ENCODE measurements at regions not wholly inside any gene's neighbourhood (a gene's known extent, or its start where the extent isn't known, plus 50 kb on each side); places are given as distances from the start of the nearest gene placed in this dataset.
A peak's percentile ranks its signal among the peaks of the same experiment; 100 is the strongest.
"Not testable (repeated sequence)": the region's sequence is repeated elsewhere in the genome, so short reads cannot be mapped to it uniquely, and the experiment has no call there.

DNA sequence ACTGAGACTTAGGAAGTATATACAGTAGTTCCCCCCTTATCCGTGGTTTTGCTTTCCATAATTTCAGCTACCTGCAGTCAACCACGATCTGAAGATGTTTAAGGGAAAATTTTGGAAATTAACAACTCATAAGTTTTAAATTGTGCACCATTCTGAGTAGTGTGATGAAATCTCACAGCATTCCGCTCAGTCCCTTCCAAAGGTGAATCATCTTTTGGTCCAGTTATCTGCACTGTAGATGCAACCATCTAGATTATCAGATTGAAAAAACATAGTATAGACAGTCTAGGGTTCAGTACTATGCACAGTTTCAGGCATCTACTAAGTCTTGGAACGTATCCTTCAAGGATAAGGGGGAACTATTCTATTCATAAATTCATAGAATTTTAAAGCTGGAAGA is 109.0 kb downstream of the ANXA3 start:
- DNase-seq = no peak

DNA sequence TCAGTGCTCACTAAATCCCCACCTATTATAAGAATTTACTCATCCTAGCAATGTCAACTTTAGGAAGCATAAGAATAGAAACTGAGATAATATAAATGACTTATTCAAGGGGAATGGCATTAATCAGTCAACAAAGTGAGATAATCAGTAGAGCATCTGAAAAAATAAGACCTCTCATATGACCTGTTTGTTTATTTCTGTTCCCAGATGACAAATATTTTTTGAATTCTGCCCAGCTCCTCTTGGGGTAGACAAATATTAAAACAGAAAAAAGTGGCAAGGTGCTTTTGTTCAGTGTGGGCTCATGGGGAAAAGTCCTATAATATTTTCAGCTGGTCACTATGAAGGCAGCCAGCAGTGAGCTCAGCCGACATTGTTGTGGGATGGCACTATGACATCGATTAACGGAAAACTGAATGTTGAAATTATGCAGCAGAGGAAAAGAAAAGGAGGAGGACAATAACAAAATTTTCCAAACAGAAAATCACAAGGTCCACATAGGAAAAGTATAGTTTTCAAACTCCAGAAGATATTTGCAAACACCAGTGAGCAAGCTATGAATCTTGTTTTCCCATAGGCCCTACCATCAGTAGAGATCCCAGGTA is 109.6 kb downstream of the ANXA3 start:
- DNase-seq = no peak

DNA sequence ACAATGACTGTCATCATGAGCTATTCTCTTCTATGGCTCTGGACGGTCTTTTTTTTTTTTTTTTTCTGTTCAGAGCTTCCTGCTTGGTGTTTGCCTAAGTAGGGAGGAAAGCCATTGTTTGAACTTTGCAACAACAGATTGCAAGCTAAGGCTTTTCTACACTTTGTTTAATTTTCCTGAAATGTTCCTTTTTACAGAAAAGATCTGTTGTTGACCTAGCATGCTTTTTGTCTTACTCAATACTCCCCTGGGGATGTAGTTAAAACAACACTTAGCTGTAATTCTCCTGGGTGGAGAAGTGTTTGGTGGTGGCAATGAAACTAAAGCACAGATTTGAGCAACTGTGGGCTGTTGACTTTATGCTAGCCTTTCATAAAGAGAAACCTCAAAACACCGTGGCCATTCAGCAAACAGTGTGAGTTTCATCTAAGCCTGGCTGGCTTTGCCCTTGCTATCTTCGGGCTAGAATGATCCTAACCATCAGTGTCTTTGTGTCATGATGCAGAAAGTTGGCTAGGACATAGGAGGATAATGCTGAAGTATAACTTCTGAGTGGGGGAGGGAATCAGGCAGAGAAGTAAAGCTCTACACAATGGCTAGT is 110.5 kb downstream of the ANXA3 start:
- DNase-seq = peak; percentile 83

DNA sequence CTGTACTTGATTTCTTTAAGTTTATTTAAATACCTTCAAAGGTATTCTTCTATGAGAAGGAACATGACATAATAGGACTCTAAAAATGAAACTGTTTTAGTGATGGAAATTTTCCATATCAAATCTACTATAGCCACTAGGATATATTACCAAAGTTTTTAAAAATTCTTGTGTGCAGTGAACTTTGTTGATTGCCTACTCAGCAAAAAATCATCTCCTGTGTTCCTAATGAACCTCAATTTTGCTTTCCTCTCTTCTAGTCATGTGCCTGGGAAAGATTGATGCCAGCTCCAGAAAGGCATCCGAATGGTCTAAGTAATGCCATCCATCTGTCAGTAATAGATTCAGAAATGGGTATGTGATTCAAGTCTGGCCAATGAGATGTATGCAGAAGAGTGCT is 111.1 kb downstream of the ANXA3 start:
- DNase-seq = no peak

DNA sequence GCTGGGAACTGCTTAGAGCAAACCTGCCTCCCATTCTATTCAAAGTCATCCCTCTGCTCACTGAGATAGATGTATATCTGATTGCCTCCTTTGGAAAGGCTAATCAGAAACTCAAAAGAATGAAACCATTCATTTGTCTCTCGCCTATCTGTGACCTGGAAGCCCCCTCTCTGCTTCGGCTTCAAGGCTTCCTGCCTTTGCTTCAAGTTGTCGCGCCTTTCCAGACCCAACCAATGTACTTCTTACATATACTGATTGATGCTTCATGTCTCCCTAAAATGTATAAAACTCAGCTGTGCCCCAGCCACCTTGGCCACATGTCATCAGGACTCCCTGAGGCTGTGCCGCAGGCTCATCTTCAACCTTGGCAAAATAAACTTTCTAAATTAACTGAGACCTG is 111.9 kb upstream of the BMP2K start:
- DNase-seq = not testable (repeated sequence)

DNA sequence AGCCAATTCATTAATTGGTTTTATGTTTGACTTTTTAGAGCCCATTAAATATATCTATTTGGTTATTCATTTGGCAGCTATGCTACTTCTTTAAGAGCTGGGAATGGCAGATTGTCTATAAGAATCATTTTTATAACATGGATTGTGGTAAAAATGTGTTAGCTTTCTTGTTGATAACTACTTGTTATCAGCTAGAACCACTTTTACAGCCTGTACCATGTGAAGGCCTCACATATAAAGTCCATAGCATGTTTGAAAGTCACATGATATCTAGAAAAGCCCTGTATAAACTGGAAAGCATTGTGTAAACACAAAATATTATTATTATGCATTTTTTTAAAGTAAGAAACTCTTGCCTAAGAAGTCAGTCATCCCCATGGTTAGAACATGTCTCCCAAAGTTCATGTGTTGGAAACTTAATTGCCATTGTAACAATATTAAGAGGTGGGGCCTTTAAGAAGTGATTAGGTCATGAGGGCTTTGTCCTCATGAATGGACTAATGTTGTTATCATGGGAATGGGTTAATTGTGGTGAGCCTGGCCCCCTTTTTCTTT is 110.9 kb upstream of the BMP2K start:
- no peak for DNase-seq

DNA sequence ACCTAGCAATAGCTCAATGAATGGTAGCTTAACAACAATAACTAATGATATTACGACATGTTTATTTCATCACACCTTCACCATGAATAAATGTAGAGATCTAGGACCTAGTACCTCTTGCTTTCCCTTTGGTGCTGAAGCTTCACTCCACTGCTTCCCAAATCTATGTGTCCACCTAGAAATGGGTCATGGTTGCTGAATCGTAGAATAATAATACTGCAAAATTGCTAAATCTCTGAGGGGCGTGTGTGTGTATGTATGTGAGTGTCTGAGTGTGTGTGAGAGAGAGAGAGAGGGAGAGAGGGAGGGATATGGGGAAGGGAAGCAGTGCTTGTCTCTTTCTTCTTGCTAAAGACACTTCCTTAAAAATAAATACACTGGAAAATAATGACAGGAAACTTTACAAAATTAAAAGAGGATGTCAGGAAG is 109.3 kb upstream of the BMP2K start:
- no peak for DNase-seq

DNA sequence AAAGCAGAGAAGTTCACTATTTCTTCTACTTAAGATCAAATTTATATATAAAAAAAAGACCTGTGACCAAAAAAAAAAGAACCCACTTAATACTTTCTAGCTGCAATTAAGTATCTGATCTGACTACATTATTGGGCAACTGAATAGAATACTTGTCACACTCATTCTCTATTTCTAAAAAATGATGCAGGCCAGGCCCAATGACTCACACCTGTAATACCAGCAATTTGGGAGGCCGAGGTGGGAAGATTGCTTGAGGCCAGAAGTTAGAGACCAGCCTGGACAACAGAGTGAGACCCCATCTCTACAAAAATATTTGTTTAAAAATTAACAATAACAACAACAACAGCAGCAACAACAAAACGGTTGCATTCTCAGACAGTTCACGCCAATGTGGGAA is 108.8 kb upstream of the BMP2K start:
- DNase-seq = no peak

DNA sequence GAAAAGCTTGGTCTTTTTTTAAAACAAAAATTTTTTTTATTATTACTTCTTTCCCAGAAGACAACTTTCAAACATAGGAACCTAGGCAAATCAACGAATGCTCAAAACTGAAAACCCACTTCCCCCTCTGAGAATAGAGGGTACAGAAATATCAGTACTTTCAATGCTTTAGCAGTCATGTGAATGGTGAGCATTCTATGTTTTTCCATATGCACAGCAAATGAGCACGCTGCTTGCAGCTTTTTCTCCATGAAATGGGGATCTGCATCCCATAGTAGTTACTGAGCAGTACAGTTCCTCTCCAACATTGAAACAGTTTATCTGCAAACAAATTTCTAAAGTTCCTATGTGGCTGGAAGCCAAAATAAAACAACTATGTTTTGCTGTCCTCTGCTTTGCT is 108.4 kb upstream of the BMP2K start:
- no peak for DNase-seq

DNA sequence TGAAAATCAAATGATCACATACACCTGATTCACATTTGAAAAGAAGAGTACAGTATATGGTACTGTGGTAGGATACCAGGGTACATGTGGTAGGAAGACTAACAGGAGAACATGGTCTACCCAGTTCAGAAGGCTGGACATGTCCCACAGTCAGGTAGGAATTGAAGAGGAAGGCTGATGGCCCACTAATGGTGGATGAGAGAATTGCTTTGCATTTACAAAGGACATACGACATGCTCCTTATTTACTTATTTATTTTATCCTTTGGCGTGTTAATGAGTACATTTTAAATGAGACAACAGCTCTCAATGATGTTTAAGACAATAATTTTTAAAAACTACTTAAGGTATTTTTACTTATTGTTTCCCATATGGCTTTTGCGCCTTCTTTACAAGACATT is 106.7 kb upstream of the BMP2K start:
- DNase-seq = no peak

DNA sequence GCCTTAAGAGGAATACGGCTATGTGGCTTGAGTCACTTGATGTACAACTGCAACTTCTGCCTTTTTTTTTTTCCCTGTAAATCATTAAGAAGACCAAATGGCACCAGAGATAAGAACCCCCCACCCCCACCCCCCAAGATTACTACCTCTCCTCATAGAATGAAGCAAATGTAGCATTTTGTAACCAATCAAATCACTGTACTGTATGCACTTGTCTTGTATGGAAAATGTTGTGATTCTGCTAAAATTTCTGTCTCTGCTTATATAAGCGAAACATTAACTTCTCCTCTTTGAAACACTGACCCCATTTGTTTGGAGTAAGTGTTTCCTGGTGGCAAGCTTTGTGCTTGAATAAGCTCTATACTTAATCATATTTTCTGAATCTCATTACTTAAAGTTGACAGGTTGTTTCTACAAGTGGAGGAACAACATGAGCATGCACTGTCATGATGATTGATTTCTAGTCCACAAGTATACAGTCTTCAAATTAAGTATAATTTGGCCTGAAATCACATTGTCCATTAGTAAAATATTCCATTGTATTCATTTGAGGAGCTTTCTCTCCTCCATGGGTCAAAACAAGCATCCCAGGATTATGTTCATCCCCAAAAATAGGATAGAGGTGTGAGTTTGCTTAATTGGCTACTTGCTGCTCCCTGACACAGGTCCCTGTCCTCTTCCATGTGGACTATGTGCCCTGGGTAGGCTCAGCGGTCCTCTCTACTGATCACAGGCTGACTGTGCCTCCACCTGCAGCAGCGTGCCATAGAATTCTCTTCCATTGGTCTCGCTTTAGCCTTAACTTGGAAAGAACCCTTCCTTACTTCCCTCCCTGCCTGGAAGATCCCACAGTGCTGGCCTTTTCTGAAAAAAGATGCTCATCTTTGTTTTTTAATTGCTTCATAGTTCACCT is 104.0 kb upstream of the BMP2K start:
- no peak for DNase-seq

DNA sequence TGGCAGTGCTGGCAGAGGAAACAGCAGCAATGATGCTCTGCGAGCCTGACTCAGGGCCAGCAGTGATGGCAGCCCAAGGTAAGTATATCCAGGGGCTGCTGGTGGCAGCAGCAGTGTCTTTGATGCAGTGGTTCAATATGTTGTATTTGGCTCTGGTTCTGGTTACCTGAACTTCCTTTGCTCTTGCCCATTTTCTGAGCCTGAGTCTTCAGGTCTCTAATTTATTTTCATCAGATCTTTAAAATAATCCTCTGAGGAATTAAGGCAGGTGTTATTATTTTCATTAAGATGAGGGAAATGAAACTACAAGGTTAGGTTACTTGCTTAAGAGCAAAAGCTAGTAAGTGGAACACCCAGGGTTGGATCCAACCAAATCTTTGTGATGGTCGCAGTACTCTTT is 102.8 kb upstream of the BMP2K start:
- no peak for DNase-seq

DNA sequence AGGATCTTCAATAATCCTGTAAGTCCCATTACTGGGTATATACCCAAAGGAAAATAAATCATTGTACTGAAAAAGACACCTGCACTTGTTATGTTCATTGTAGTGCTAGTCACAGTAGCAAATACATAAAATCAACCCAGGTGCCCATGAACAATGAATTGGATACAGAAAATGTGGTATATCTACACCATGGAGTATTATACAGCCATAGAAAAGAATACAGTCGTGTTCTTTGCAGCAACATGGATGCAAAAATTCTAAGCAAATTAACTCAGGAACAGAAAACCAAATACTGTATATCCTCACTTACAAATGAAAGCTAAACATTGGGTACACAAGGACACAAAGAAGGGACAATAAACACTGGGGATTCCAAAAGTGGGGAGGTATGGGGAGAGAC is 100.8 kb upstream of the BMP2K start:
- DNase-seq = no peak

DNA sequence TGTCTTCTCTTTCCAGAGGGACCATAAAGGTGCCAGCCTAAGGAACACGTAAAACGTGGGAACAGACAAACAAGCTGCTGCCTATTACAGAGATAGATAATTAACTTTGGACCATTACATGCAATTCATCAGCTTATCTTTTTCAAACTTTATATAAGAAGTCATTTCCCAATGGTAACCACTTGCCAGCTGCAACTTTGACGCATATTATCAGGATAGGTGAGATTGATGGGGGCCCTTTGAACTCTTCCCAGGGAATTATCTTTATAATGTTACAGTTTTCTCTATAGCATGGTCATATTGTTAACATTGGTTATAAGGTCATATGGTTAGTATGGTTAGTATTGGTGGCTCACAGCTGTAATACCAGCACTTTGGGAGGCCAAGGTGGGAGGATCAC is 94.1 kb upstream of the BMP2K start:
- no peak for DNase-seq

DNA sequence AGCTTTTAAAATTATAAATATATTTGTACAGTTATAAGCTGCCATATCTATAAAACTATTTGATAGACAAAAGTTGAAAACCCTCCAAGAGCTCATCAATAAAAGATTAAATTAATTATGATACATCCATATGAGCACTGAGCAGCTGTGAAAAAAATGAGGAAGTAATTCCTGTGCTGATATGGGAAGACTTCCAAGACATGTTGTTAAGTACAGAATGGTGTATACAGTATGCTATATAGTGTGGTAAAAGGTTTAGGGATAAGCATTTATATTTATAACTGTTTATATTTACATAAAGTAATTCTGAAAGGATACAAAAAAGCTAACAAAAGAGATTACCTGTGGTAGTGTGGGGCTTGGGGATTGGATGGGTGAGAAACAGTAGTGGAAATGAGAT is 92.8 kb upstream of the BMP2K start:
- no peak for DNase-seq

DNA sequence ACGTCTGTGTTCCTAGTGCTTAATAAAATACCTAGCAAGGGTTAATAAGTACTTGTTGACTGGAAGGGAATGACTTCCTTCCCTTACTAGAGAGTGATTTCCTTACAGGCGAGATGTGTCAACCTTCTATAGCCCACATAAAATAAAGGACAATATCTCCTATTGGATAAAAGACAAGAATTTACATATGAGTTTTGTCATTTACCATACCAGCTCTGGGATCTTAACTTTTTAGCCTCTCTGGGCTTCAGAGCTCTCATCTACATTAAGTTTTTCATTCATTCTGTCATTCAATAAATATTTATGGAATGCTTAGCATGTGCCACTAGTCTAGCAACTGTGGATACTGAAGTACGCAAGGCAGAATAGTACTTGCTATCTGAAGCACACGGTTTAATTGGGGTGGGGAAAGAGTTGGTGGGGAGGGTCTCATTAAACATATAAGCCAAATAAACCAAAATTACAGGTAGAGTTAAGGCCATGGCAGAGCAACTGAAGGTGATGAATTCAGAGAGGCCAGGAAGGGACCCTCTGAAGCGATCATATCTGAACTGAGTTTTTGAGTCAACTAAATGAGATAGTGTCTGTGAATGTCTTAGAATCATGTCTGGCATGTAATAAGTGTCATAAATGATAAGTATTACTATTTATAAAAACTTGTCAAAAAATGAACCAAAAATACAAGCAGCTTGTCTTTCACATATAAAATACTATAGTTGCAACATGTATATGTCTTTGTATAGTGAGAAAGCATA is 91.6 kb upstream of the BMP2K start:
- DNase-seq = peak; percentile 79

DNA sequence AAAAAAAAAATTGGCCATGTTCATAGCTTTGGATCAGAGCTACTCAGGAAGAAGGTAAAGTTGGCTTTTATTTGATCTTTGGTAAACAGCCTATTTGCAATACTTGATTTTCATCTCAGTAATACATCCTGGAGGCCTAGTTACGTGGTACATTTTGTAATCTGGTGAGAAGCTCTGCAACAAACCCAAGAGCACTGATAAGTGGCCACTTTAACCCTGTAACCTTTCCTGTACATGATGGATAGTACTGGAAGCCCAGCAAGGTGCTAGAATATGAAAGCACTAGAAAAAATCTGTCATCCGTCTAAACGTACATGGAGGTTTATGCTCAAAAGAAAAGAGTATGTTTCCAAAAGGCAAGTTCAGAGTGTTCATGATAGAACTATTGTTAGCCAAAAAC is 88.3 kb upstream of the BMP2K start:
- DNase-seq = no peak

DNA sequence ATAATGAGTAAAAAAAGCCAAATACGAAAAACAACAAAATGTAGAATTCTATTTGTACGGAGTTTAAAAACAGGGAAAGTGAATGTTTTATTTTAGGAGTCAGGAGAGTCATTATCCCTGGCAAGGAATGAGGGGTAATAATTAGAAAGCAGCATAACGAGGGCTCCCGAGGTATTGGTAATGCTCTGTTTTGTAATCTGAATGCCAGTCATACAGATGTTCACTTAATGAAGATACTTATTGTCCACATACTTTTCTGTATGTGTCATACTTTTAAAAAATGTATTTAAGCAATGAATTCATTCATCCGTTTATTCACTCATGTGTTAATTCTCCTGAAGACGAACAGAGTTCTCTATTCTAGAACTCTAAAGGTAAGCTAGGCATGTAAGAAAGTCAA is 87.8 kb upstream of the BMP2K start:
- DNase-seq = peak; percentile 20

DNA sequence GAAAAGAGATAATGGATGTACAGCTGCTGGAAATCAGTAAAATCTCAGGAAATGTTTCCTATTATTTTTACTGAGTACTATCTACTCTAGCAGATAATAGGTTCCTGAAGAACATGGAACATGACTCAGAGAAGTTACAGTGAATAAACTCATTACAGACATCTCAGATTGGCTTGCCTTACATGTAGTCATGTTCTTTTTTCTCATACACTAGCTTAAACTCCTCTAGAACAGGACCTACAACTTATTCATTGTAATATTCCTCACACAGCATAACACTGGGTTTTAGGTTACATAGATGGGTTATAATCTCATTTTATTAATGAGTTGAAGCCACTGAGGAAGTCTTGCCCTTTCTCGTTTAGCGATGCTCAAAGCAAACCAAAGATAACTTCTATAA is 86.9 kb upstream of the BMP2K start:
- peak; percentile 21 for DNase-seq

DNA sequence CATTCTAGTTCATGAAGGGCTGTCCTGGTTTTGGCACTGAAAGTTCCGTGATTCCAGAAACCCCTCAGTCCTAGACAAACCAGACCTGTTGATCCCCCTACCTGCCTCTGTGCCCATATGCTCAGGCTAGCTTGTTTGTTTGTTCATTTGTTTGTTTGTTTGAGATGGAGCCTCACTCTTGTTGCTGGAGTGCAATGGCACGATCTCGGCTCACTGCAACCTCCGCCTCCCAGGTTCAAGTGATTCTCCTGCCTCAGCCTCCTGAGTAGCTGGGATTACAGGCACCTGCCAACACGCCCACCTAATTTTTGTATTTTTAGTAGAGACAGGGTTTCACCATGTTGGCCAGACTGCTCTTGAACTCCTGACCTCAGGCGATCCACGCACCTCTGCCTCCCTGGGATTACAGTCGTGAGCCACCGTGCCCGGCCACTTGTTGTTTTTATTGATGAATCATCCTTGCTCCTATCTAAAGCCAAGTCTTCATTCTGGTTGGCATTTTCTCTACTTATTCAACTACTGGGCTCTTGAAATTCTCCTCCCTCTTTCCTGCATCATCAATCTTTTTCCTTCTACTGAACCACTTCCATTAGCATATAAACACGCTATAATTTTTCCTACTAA is 86.3 kb upstream of the BMP2K start:
- DNase-seq = peak; percentile 14

DNA sequence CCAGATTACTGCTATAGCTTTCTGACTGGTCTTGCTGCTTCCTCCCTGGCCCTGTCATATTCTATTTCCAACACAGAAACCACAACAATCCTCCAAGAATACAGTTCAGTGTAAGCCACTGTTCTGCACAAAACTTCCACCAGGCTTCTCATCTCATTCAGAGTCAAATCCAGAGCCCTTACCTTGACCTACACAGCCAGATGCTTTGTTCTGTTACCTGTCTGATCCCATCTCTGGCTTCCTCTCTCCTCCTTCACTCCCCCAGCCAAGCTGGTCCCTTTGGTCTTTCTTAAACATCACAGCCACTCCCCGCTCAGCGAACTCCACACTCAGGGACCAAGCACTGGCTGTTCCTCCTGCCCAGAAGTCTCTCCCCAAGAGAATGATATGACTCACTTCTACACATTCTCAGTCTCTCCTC is 84.8 kb upstream of the BMP2K start:
- peak; percentile 18 for DNase-seq
